ENCODE measurements at regions not wholly inside any gene's neighbourhood (a gene's known extent, or its start where the extent isn't known, plus 50 kb on each side); places are given as distances from the start of the nearest gene placed in this dataset.

DNA sequence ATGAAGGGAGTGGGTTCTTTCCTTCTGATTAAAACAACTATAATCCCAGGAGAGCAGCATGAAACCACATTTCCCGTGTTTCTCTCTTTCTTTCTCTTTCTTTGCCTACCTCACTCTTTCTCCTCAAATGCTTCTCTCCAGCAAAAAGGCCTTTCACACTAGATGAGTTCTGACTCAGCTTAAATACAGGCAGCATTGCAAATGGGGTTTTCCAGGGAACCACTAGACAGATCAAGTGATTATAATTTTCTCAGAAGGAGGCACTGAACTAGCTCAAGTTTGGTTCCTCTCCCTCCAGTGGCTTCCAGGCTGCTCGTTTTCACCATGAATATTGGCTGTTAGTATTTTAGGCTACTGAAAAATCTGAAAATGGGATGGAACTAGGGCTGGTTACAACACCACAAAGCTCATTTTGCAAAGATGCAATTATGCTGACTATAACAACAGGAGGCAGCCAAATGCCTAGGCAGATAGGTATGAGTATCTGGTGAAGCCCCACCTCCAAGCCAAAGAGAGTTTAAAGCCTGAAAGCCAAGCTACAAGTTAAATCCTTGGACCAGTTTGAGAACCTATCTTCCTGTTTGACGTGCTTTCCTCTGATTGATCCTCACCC is 260.0 kb downstream of the MMUT start:
- TF ChIP-seq POLR2AphosphoS5 (IDR thresholded peaks at IDR 0.05), result no peak
- TF ChIP-seq, protein P1, sequence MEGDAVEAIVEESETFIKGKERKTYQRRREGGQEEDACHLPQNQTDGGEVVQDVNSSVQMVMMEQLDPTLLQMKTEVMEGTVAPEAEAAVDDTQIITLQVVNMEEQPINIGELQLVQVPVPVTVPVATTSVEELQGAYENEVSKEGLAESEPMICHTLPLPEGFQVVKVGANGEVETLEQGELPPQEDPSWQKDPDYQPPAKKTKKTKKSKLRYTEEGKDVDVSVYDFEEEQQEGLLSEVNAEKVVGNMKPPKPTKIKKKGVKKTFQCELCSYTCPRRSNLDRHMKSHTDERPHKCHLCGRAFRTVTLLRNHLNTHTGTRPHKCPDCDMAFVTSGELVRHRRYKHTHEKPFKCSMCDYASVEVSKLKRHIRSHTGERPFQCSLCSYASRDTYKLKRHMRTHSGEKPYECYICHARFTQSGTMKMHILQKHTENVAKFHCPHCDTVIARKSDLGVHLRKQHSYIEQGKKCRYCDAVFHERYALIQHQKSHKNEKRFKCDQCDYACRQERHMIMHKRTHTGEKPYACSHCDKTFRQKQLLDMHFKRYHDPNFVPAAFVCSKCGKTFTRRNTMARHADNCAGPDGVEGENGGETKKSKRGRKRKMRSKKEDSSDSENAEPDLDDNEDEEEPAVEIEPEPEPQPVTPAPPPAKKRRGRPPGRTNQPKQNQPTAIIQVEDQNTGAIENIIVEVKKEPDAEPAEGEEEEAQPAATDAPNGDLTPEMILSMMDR (IDR thresholded peaks at IDR 0.05), result no peak
